Activated B cell treated with CpG ODN at 0.5 μM for 24 hours (primary cell): ENCODE measurements at regions not wholly inside any gene's neighbourhood (a gene's known extent, or its start where the extent isn't known, plus 50 kb on each side); places are given as distances from the start of the nearest gene placed in this dataset.

Experiments
- ATAC-seq: fragments of 200-7000 bp; cut with Tn5 transposase; one replicate; pipeline ENCODE4 v1.10.0; 2021; ENCODE audit warnings: low read depth, mild to moderate bottlenecking, moderate library complexity
- CTCF ChIA-PET: fragments of 350-600 bp; sonication (Branson Sonifier 250); formaldehyde crosslinking; loops from one replicate; lab custom pipeline; 2021; ENCODE audit warnings: antibody characterized with exemption; lab: Charles Lee
- POLR2A ChIA-PET: fragments of 350-600 bp; sonication (Branson Sonifier 250); formaldehyde crosslinking; loops from one replicate; lab custom pipeline; 2021; ENCODE audit warnings: antibody characterized with exemption; lab: Charles Lee
- DNase-seq: peaks from one replicate; pipeline ENCODE4 v3.0.0; 2022
- H3K27ac Mint-ChIP-seq: one replicate; pipeline ENCODE4 v1.8.0; 2020; ENCODE audit warnings: mixed read lengths
- H3K27me3 Mint-ChIP-seq: one replicate; pipeline ENCODE4 v1.8.0; 2021; ENCODE audit warnings: mixed read lengths
- H3K36me3 Mint-ChIP-seq: one replicate; pipeline ENCODE4 v1.8.0; 2021; ENCODE audit warnings: low read depth, mixed read lengths
- H3K4me1 Mint-ChIP-seq: one replicate; pipeline ENCODE4 v1.8.0; 2021; ENCODE audit warnings: mixed read lengths
- H3K4me3 Mint-ChIP-seq: one replicate; pipeline ENCODE4 v1.8.0; 2020; ENCODE audit warnings: mild to moderate bottlenecking, mixed read lengths
- H3K9me3 Mint-ChIP-seq: one replicate; pipeline ENCODE4 v1.8.0; 2020; ENCODE audit warnings: mixed read lengths
- intact Hi-C: fragments of 100-400 bp; cut with micrococcal nuclease; formaldehyde crosslinking; loops from one replicate; pipeline ENCODE4 v1.15.1; 2024
- TF ChIP-seq, protein P1 (sequence below): fragments of 200-600 bp; IDR thresholded peaks from one replicate; pipeline ENCODE4 v1.8.0; 2022; ENCODE audit warnings: antibody characterized with exemption, mild to moderate bottlenecking

DNA sequence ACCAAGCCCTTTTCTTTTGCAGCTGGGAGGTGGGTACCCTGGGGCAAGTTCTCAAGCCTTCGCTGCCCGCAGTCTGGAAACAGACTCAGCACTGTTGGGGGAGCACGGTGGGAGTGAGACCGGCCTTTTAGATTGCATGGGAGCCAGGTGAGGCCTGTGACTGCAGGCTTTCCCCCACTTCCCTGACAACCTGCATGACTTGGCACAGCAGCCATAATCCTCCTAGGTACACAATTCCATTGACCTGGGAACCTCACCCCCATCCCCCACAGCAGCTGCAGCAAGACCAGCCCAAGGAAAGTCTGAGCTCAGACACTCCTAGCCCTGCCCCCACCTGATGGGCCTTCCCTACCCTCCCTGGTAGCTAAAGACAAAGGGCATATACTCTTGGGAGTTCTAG lies 52.2 kb upstream of the CCDC80 start:
- TF ChIP-seq, protein P1, sequence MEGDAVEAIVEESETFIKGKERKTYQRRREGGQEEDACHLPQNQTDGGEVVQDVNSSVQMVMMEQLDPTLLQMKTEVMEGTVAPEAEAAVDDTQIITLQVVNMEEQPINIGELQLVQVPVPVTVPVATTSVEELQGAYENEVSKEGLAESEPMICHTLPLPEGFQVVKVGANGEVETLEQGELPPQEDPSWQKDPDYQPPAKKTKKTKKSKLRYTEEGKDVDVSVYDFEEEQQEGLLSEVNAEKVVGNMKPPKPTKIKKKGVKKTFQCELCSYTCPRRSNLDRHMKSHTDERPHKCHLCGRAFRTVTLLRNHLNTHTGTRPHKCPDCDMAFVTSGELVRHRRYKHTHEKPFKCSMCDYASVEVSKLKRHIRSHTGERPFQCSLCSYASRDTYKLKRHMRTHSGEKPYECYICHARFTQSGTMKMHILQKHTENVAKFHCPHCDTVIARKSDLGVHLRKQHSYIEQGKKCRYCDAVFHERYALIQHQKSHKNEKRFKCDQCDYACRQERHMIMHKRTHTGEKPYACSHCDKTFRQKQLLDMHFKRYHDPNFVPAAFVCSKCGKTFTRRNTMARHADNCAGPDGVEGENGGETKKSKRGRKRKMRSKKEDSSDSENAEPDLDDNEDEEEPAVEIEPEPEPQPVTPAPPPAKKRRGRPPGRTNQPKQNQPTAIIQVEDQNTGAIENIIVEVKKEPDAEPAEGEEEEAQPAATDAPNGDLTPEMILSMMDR, result no peak
- no peaks in the 10 kb centered on the region for H3K36me3 Mint-ChIP-seq
- H3K4me3 Mint-ChIP-seq, result no peak overlapping the region
- POLR2A ChIA-PET, result no interaction called here
- intact Hi-C loops, result no loop called here
- H3K9me3 Mint-ChIP-seq, result peaks cover 3% of the 10 kb centered on the region
- CTCF ChIA-PET, result no interaction called here
- H3K4me1 Mint-ChIP-seq, result peaks cover 10% of the 10 kb centered on the region
- DNase-seq, result no peak
- no peak overlapping the region for H3K27ac Mint-ChIP-seq
- H3K27me3 Mint-ChIP-seq, result no peaks in the 10 kb centered on the region
- ATAC-seq, result no peak
